GM19035 (cell line): ENCODE measurements at regions not wholly inside any gene's neighbourhood (a gene's known extent, or its start where the extent isn't known, plus 50 kb on each side); places are given as distances from the start of the nearest gene placed in this dataset.

ENCODE experiments used
- ATAC-seq: cut with Tn5 transposase; IDR thresholded peaks from one replicate; pipeline ENCODE4 v1.9.1; 2021; ENCODE audit not compliant: unreplicated experiment

- ATAC-seq = no peak
These were observed 180.0 kb upstream of the BMPER start for GRCh38 chr7:33725111-33726025.

GRCh38 chr7:33726582-33726981 lies 178.8 kb upstream of the BMPER start:
- no peak for ATAC-seq

- ATAC-seq = no peak
These were observed 178.0 kb upstream of the BMPER start for GRCh38 chr7:33727315-33727714.

GRCh38 chr7:33728873-33729551 lies 176.3 kb upstream of the BMPER start:
- no peak for ATAC-seq

- no peak for ATAC-seq
These were observed 175.6 kb upstream of the BMPER start for GRCh38 chr7:33729726-33730125.

- no peak for ATAC-seq
These were observed 174.4 kb upstream of the BMPER start for GRCh38 chr7:33730958-33731357.

- no peak for ATAC-seq
These were observed 173.4 kb upstream of the BMPER start for GRCh38 chr7:33731912-33732311.

GRCh38 chr7:33732462-33732861 lies 172.9 kb upstream of the BMPER start:
- no peak for ATAC-seq

- ATAC-seq = no peak
These were observed 171.3 kb upstream of the BMPER start for GRCh38 chr7:33733870-33734650.

- no peak for ATAC-seq
These were observed 169.9 kb upstream of the BMPER start for GRCh38 chr7:33735403-33735802.

- no peak for ATAC-seq
These were observed 168.7 kb upstream of the BMPER start for GRCh38 chr7:33736521-33737221.

GRCh38 chr7:33738260-33738935 lies 166.9 kb upstream of the BMPER start:
- ATAC-seq = no peak

GRCh38 chr7:33739286-33739685 lies 166.1 kb upstream of the BMPER start:
- no peak for ATAC-seq

GRCh38 chr7:33742521-33742920 lies 162.8 kb upstream of the BMPER start:
- no peak for ATAC-seq

GRCh38 chr7:33742999-33743587 lies 162.2 kb upstream of the BMPER start:
- no peak for ATAC-seq

GRCh38 chr7:33743594-33743993 lies 161.7 kb upstream of the BMPER start:
- no peak for ATAC-seq

GRCh38 chr7:33744293-33745075 lies 160.9 kb upstream of the BMPER start:
- no peak for ATAC-seq

GRCh38 chr7:33745934-33746333 lies 159.4 kb upstream of the BMPER start:
- ATAC-seq = no peak

GRCh38 chr7:33748793-33749192 lies 156.5 kb upstream of the BMPER start:
- no peak for ATAC-seq
